RWPE1 (cell line): ENCODE measurements at regions not wholly inside any gene's neighbourhood (a gene's known extent, or its start where the extent isn't known, plus 50 kb on each side); places are given as distances from the start of the nearest gene placed in this dataset.

Source experiments
- CTCF ChIA-PET: fragments of 350-600 bp; sonication (Branson Sonifier 250); formaldehyde crosslinking; extraction: SDS; loops from one replicate; lab custom pipeline; 2021; lab: Yijun Ruan, JAX
- POLR2A ChIA-PET: fragments of 400-600 bp; formaldehyde crosslinking; extraction: SDS; loops from one replicate; lab custom pipeline; 2020; ENCODE audit warnings: antibody characterized with exemption; ENCODE audit not compliant: low non-redundant PET; lab: Yijun Ruan, JAX
- DNase-seq: peaks from one replicate; pipeline ENCODE4 v3.0.0; 2012; ENCODE audit warnings: low spot score
- H3K27ac ChIP-seq: fragments of 450-650 bp; 2 replicates; pipeline ENCODE4 v1.5.1; 2017
- TF ChIP-seq, protein P1 (sequence below): fragments of 450-650 bp; conservative IDR thresholded peaks from 2 replicates; pipeline ENCODE4 v1.5.1; 2017; ENCODE audit warnings: low read depth, mild to moderate bottlenecking

- TF ChIP-seq, protein P1, sequence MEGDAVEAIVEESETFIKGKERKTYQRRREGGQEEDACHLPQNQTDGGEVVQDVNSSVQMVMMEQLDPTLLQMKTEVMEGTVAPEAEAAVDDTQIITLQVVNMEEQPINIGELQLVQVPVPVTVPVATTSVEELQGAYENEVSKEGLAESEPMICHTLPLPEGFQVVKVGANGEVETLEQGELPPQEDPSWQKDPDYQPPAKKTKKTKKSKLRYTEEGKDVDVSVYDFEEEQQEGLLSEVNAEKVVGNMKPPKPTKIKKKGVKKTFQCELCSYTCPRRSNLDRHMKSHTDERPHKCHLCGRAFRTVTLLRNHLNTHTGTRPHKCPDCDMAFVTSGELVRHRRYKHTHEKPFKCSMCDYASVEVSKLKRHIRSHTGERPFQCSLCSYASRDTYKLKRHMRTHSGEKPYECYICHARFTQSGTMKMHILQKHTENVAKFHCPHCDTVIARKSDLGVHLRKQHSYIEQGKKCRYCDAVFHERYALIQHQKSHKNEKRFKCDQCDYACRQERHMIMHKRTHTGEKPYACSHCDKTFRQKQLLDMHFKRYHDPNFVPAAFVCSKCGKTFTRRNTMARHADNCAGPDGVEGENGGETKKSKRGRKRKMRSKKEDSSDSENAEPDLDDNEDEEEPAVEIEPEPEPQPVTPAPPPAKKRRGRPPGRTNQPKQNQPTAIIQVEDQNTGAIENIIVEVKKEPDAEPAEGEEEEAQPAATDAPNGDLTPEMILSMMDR, result no peak
- CTCF ChIA-PET, result interaction anchor here (0.6 to 0.7 kb wide), 2 partner anchors 56 to 246 kb away, joined by 3 read pairs; no protein-coding TSS in a partner anchor
- POLR2A ChIA-PET, result no interaction called here
- no peak for DNase-seq
- H3K27ac ChIP-seq, result no peak overlapping the region
These were observed 121.0 kb upstream of the GAS1 start for GRCh38 chr9:87068177-87068840.

DNA sequence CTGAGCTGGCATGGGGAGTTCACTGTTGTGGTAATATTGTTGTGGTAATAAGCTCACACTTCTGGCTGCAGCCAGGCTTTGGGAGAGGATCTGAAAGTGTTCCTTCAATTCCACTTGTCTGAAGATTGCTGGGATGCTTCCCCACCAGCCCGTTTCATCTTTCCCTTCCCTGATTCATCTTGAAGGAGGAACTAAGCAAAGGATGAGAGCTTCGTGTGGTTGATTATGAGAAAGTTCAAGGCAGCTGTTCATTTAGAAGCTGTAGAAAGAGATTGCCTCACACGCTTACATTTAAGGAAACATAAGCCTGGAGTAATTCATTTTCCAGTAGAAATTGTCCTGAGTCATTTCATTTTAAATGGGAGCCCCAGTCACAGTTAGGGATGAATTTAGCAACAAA is 122.4 kb upstream of the GAS1 start:
- TF ChIP-seq, protein P1, result no peak
- POLR2A ChIA-PET, result no interaction called here
- H3K27ac ChIP-seq, result no peak overlapping the region
- no peak for DNase-seq
- CTCF ChIA-PET, result no interaction called here

GRCh38 chr9:87070336-87070735 is 123.0 kb upstream of the GAS1 start:
- no peak for DNase-seq
- TF ChIP-seq, protein P1, result no peak
- ChIA-PET POLR2A (no interaction called here), CTCF (no interaction called here)
- H3K27ac ChIP-seq, result no peak overlapping the region

DNA sequence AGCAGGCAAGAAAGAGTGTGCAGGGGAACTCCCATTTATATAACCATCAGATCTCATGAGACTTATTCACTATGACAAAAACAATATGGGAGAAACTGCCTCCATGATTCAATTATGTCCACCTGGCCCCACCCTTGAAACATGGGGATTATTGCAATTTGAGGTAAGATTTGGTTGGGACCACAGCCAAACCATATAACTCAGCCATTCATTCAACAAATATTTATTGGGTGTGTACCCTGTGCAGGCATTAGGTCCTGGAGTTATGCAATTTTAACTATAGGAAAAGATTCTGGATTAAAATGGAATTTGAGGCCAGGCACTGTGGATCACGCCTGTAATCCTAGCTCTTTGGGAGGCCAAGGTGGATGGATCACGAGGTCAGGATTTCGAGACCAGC is 124.2 kb upstream of the GAS1 start:
- TF ChIP-seq, protein P1, result no peak
- CTCF ChIA-PET, result no interaction called here
- POLR2A ChIA-PET, result no interaction called here
- peak; percentile 60 for DNase-seq
- H3K27ac ChIP-seq, result peak overlapping the region; percentile 67

DNA sequence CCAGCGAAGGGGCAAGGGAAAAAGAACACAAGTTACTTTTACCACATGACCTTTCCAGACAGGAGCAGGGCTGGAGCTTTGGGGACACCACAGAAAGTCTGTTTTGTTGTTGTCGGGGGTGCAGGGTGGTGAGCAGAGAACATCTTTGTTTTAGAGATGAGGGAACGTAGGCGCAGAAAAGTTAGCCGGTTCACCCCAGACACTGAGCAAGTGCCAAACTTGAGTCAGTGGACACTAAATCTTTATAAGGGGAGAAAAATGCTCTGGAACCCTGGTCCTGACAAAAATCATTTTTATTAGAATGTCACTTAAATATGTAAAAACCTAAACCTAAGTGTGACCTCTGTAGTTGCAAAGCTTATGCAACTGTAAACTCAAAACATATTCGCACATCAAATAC is 126.4 kb upstream of the GAS1 start:
- TF ChIP-seq, protein P1, result no peak
- ChIA-PET POLR2A (no interaction called here), CTCF (no interaction called here)
- no peak for DNase-seq
- no peak overlapping the region for H3K27ac ChIP-seq

- TF ChIP-seq, protein P1, result no peak
- no peak overlapping the region for H3K27ac ChIP-seq
- ChIA-PET CTCF (no interaction called here), POLR2A (no interaction called here)
- no peak for DNase-seq
These were observed 128.2 kb upstream of the GAS1 start for GRCh38 chr9:87075537-87075936.
